Panc1 (cell line): ENCODE measurements at regions not wholly inside any gene's neighbourhood (a gene's known extent, or its start where the extent isn't known, plus 50 kb on each side); places are given as distances from the start of the nearest gene placed in this dataset.

Experiments used
- CTCF ChIP-seq: fragments of 450-650 bp; IDR thresholded peaks from 2 replicates; pipeline ENCODE4 v1.5.1; 2017; ENCODE audit warnings: mild to moderate bottlenecking
- POLR2AphosphoS5 ChIP-seq: IDR thresholded peaks from 2 replicates; pipeline ENCODE4 v1.6.1; 2012; ENCODE audit warnings: mild to moderate bottlenecking, low read depth, low read length, moderate library complexity
- SIN3A ChIP-seq: IDR thresholded peaks from 2 replicates; pipeline ENCODE4 v1.6.1; 2012; ENCODE audit warnings: low read depth, mild to moderate bottlenecking, low read length, moderate library complexity, borderline replicate concordance; ENCODE audit not compliant: insufficient read depth

GRCh38 chr1:216788671-216789070, 65.4 kb upstream of the ESRRG start:
- TF ChIP-seq CTCF, result no peak
- TF ChIP-seq POLR2AphosphoS5, result no peak
- TF ChIP-seq SIN3A, result no peak
